Progenitor cell of endocrine pancreas (in vitro differentiated cells): ENCODE measurements at regions not wholly inside any gene's neighbourhood (a gene's known extent, or its start where the extent isn't known, plus 50 kb on each side); places are given as distances from the start of the nearest gene placed in this dataset.

Experiments
- DNase-seq: peaks from one replicate; pipeline ENCODE4 v3.0.0; 2021; ENCODE audit warnings: low spot score; ENCODE audit not compliant: unreplicated experiment
- H3K27ac Mint-ChIP-seq: 2 replicates; pipeline ENCODE4 v1.8.0; 2021; ENCODE audit warnings: mild to moderate bottlenecking, moderate library complexity, mixed read lengths
- H3K27me3 Mint-ChIP-seq: 2 replicates; pipeline ENCODE4 v1.8.0; 2021; ENCODE audit warnings: mixed read lengths
- H3K36me3 Mint-ChIP-seq: 2 replicates; pipeline ENCODE4 v1.8.0; 2022; ENCODE audit warnings: mixed read lengths; ENCODE audit not compliant: insufficient read depth
- H3K4me1 Mint-ChIP-seq: 2 replicates; pipeline ENCODE4 v1.8.0; 2021; ENCODE audit warnings: low read depth, mixed read lengths
- H3K4me3 Mint-ChIP-seq: 2 replicates; pipeline ENCODE4 v1.8.0; 2021; ENCODE audit warnings: low read depth, mild to moderate bottlenecking, moderate library complexity, mixed read lengths
- H3K9me3 Mint-ChIP-seq: 2 replicates; pipeline ENCODE4 v1.8.0; 2021; ENCODE audit warnings: low read depth, mixed read lengths
- TF ChIP-seq, protein P1 (sequence below): fragments of 200-600 bp; sonication (generic); IDR thresholded peaks from one replicate; pipeline ENCODE4 v1.5.0; 2021; ENCODE audit warnings: antibody characterized with exemption, mild to moderate bottlenecking; ENCODE audit not compliant: unreplicated experiment

DNA sequence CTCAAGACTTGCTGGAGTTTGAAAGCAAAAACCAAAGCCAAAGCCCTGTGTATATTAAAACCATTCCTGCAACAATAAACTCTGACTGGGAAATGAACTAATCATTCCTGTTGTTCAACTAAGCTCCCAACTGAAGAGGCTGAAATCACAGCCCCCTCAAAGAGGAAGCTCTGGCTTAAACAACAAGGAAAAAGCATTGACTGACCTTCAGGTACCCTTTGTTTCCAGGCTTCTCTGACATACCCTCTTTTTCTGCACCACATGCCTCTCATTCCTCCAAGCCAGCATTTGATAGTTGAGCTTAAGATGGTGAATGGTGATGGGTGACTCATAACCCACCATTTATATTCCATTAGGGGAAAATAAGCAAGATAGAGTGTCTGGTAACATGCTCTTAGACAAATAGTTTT lies 470.9 kb upstream of the SOX9 start:
- Mint-ChIP-seq H3K27me3 (no peaks in the 10 kb centered on the region), H3K9me3 (peaks cover 25% of the 10 kb centered on the region), H3K27ac (no peak overlapping the region), H3K36me3 (peaks cover 2% of the 10 kb centered on the region), H3K4me1 (no peaks in the 10 kb centered on the region), H3K4me3 (no peak overlapping the region)
- no peak for DNase-seq
- TF ChIP-seq, protein P1, sequence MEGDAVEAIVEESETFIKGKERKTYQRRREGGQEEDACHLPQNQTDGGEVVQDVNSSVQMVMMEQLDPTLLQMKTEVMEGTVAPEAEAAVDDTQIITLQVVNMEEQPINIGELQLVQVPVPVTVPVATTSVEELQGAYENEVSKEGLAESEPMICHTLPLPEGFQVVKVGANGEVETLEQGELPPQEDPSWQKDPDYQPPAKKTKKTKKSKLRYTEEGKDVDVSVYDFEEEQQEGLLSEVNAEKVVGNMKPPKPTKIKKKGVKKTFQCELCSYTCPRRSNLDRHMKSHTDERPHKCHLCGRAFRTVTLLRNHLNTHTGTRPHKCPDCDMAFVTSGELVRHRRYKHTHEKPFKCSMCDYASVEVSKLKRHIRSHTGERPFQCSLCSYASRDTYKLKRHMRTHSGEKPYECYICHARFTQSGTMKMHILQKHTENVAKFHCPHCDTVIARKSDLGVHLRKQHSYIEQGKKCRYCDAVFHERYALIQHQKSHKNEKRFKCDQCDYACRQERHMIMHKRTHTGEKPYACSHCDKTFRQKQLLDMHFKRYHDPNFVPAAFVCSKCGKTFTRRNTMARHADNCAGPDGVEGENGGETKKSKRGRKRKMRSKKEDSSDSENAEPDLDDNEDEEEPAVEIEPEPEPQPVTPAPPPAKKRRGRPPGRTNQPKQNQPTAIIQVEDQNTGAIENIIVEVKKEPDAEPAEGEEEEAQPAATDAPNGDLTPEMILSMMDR: no peak

DNA sequence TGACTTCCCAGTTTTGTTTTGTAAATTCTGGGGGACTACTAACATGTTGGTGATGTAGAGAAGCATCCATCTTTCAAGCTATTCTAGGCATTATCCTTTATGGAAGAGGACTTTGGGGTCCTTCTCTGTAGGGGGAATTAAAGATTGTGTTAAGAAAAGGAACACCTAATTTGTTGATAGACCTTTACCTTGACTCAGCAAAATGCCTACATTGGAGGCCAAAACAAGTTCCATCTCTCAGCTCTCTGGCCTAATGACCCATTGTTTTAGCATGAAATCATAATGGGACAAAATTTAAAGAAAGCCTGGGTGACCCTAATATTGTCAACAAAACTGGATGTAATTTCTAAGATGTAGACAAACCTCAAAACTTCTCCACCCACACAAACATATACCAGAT lies 465.3 kb upstream of the SOX9 start:
- TF ChIP-seq, protein P1: no peak
- Mint-ChIP-seq H3K27ac (no peak overlapping the region), H3K4me3 (no peak overlapping the region), H3K9me3 (peaks cover 5% of the 10 kb centered on the region), H3K4me1 (no peaks in the 10 kb centered on the region), H3K36me3 (no peaks in the 10 kb centered on the region), H3K27me3 (no peaks in the 10 kb centered on the region)
- DNase-seq: no peak

DNA sequence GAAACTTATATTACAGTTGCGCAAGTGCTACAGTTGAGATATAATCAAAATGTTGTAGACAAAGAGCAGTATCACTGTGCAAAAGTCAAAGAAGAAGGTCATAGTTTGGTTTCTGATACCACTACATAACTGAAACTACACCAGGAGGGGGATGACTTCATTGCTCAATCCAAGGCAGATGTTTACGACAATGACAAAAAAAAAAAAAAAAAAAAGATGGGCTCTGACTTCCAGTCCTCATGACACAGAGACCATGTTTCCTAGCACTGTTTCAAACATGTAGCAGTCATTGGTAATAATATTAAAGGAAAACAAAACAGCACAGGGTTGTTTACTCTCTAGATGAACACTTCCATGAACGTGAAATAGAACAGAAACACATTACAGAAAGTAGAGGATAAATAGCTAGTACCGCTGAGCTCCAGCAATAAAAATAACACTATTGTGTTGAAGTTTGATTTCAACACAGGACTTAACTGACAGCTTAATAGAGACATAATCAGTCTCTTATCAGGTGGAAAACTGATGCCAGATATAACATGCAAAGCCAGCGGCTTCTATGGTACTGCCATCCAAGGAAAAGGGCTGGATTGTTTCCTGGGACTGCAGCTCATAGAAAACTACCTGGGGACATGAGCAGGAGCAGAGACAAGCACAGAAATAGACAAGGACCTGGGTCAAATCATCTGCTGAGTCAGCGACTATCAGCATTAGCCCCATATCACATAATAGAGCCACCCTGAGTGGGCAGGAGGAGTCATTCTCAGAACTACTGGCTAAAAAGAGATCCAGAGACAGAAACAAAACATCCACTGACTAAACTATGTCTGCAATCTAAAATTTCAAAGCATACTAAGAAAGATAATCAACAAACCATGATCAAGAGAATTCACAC lies 463.6 kb upstream of the SOX9 start:
- H3K27me3 Mint-ChIP-seq: no peaks in the 10 kb centered on the region
- DNase-seq: no peak
- H3K9me3 Mint-ChIP-seq: no peaks in the 10 kb centered on the region
- TF ChIP-seq, protein P1: no peak
- H3K4me3 Mint-ChIP-seq: no peak overlapping the region
- H3K27ac Mint-ChIP-seq: no peak overlapping the region
- no peaks in the 10 kb centered on the region for H3K36me3 Mint-ChIP-seq
- no peaks in the 10 kb centered on the region for H3K4me1 Mint-ChIP-seq

DNA sequence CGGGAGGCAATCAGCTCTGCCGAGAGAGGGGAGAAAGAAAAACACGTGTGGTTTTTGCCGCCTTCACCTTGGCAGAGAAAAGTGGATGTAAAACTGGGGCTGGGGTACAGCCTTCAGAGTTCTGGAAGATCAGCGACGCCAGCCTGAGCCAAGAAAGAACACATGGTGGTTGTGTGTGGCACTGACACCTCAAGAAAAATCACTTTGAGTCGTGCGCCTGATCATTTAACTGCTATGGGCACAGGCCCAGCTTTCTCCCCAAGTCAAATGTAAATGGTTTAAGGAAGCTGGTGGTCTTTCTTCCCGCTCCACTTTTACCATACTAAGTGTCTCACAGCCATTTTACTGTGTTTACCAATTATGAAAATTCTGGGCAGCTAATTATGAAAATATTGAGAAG lies 461.8 kb upstream of the SOX9 start:
- no peak overlapping the region for H3K4me3 Mint-ChIP-seq
- H3K27ac Mint-ChIP-seq: no peak overlapping the region
- DNase-seq: no peak
- H3K27me3 Mint-ChIP-seq: no peaks in the 10 kb centered on the region
- H3K4me1 Mint-ChIP-seq: no peaks in the 10 kb centered on the region
- H3K36me3 Mint-ChIP-seq: no peaks in the 10 kb centered on the region
- TF ChIP-seq, protein P1: no peak
- no peaks in the 10 kb centered on the region for H3K9me3 Mint-ChIP-seq

DNA sequence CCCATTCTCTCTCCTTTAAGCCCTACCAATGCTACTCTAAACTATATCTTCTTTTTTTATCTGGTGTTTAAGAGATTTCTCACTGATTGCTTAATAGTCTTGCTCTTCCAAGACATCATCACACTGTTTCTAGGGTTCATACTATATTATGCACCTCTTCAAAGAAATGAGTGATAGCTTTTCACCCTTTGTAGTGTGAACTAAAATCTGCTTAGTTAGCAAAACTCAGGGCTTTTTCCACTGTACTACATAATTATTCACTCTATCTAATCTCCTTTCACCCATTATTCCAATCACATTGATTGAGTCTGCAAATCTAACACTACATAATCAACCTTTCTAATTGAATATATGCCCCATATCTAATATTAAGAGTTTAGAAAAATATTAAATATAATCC lies 456.0 kb upstream of the SOX9 start:
- no peak overlapping the region for H3K4me3 Mint-ChIP-seq
- TF ChIP-seq, protein P1: no peak
- H3K27ac Mint-ChIP-seq: no peak overlapping the region
- no peaks in the 10 kb centered on the region for H3K27me3 Mint-ChIP-seq
- peaks cover 5% of the 10 kb centered on the region for H3K9me3 Mint-ChIP-seq
- no peaks in the 10 kb centered on the region for H3K36me3 Mint-ChIP-seq
- DNase-seq: no peak
- H3K4me1 Mint-ChIP-seq: no peaks in the 10 kb centered on the region
